ENCODE measurements at regions not wholly inside any gene's neighbourhood (a gene's known extent, or its start where the extent isn't known, plus 50 kb on each side); places are given as distances from the start of the nearest gene placed in this dataset.

- DNase-seq (ENCODE audit: low spot score): no peak
These were observed 222.3 kb downstream of the ETS1 start for GRCh38 chr11:128365044-128365443.

DNA sequence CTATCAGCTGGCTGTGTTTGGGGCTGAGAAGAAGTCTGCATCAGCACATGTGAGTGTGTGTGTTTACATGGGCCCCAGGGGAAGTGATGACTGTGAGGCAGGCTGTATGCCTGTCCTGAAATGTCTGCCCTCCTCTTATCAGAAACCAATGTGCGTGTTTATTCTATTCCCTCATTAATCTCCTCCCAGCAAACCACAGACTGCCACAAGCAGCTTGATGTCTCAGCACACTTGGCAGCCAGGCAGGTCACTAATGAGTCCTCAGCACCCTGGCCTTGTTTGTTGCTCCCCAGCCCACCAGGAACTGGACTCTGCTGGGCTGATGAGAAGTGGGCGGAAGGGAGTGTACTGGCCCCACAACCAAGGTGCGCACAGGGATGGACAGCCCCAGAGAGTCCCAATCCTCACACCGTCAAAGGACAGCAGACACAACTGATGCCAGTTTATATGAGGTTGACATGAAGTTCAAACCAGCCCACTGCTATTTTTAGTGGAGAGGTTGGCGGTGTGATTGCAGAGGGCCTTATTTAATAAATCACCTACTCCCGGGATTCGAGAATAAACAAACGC, 225.8 kb downstream of the ETS1 start:
- no peak for DNase-seq (ENCODE audit: low spot score)

DNA sequence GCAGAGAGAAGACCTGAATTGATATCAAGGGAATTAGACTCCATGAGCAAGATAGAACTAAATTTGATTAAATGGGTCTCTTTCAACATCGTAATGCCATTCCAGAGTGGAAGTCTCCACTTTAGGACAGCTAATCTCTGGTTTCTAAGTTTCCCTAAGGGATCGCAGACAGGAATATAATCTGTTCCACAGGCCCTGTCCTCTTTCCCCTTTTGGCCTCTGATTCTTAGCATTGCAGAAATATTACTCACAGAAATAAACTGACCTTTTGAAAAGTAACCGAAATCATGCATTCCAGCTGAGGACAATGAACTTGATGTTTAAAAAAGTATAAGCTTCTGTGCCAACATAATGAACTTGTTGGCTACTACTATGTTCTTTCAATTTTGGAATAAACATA, 227.8 kb downstream of the ETS1 start:
- DNase-seq (ENCODE audit: low spot score): no peak

DNA sequence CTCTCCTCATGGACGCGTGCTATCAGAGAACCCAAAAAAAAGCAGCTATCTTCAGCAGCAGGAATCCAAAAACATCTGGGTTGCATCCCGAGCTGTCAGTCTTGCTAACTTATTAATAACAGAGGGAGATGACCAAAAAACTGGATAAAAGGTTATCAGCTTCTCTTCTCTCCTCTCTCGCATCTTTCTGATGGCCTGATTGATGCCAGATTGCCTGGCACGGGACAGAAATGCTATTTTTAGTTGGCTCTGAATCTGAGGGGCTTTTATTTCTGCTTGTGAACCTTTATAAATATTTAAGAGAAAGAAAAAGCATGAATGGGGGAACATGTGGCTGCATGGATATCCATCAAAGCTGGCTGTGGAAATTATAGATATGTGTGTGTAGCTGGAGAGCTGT, 230.3 kb downstream of the ETS1 start:
- DNase-seq (ENCODE audit: low spot score): no peak

GRCh38 chr11:128355558-128355957, 231.8 kb downstream of the ETS1 start:
- DNase-seq (ENCODE audit: low spot score): no peak

- no peak for DNase-seq (ENCODE audit: low spot score)
These were observed 232.9 kb downstream of the ETS1 start for GRCh38 chr11:128354476-128354875.

GRCh38 chr11:128351168-128351567, 236.2 kb downstream of the ETS1 start:
- DNase-seq (ENCODE audit: low spot score): no peak

DNA sequence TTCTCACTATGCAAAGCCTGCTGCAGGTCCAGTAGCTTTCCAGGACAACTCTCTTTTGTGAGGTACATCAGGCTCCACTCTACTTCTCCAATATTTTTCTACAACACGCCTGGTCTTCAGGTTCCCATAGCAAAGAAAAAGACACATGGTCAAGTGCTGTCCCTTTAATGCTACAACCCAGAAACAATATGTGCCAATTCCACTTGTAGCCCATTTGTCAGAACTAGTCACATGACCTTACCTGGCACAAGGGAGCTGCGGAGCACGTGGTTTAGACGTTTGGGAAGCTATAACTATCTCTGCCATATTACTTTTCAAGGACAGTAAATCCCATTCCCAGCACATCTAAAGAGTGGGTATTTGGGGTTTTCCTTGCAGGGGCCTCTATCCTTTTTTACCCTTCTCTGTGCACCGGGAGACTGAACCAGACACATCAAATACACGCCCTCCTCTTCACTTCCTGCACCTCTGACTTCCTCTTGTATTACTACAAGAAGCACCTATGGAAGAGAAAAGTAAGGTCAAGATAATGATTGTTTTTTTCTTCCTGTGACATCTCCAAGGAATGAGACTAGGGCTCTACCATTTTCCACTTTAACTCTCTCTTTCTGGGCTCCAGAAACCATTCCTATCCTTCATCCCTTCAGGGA, 237.6 kb downstream of the ETS1 start:
- DNase-seq (ENCODE audit: low spot score): no peak

- DNase-seq (ENCODE audit: low spot score): no peak
These were observed 240.6 kb downstream of the ETS1 start for GRCh38 chr11:128346804-128347203.

GRCh38 chr11:128345316-128345715, 242.0 kb downstream of the ETS1 start:
- no peak for DNase-seq (ENCODE audit: low spot score)

DNA sequence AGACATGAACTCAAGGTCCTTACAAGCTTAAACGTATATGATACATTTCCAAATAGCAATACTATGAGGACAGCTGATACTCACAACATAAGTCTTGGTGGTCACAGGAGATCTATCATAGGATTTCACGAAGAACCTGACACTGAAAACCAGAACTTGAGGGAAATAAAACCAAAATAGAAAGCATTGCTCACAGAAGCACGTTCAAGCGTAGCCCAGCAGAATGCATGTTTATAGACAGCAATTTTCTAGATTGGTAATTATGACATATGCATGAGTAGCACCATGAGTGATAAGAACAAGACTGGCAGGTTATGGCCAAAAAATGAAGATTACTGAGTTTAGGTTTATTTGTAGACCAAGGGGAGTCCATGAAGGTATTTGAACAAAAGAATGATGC, 243.5 kb downstream of the ETS1 start:
- DNase-seq (ENCODE audit: low spot score): no peak

- DNase-seq (ENCODE audit: low spot score): no peak
These were observed 244.2 kb downstream of the ETS1 start for GRCh38 chr11:128343135-128343514.

DNA sequence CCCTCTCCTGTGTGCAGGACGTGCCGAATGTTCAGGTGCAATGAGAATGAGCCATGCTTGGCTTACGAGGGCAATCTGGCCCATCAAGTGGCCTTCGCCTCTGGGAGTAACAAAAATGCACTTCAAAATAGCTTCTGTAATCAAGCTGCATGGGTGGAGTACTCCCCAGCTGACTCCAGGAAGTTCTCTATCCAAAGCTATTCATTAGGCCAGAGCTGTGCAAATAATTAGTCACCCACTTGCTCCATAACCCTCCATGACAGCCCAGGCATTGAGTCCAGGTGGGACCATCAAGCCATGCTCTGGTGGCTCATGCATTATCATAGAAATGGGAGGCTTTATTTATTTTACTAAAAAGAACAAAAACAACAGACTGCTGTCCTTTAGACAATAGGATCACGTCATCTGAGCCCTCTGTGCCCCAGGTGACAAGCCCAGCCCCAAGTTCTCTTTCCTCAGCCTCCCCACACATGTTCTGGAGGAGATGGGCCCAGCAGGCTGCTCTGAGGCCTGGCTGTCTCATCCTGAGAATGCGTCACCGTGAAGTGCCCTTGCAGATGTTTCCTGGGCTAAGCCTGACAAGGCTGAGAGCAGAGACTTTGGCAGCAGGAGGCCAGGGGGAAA, 244.7 kb downstream of the ETS1 start:
- no peak for DNase-seq (ENCODE audit: low spot score)

GRCh38 chr11:128341280-128342248, 245.8 kb downstream of the ETS1 start:
- DNase-seq (ENCODE audit: low spot score): no peak

DNA sequence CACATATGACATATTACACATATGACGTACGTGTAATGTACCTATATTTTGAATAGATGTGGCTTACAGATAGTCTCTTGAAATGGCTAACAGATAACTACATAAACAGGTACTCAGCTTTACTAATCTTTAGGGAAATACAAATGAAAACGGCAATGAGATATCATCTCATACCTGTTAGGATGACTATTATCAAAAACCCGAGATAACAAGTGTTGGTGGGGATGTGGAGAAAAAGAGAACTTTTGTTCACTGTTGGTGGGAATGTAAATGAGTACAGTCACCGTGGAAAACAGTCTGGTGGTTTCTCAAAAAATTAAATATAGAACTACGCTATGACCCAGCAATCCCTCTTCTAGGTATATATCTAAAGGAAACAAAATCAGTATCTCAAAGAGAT, 247.6 kb downstream of the ETS1 start:
- DNase-seq (ENCODE audit: low spot score): no peak

DNA sequence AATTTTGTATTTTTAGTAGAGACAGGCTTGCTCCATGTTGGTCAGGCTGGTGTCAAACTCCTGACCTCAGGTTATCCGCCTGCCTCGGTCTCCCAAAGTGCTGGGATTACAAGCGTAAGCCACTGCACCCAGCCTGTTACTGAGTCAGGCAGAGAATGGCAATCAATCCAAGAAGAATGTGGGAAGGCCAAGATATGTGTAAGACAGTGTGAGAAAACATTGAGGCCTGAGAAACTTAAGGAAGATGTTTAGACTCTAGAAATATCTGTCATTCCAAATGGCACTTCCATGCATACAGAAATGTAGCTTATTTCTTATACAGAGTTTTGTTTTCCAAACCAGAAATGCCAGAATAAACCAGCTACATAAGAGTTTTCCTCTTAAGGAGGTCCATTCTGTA, 248.5 kb downstream of the ETS1 start:
- DNase-seq (ENCODE audit: low spot score): no peak

GRCh38 chr11:128336203-128336602, 251.2 kb downstream of the ETS1 start:
- no peak for DNase-seq (ENCODE audit: low spot score)

DNA sequence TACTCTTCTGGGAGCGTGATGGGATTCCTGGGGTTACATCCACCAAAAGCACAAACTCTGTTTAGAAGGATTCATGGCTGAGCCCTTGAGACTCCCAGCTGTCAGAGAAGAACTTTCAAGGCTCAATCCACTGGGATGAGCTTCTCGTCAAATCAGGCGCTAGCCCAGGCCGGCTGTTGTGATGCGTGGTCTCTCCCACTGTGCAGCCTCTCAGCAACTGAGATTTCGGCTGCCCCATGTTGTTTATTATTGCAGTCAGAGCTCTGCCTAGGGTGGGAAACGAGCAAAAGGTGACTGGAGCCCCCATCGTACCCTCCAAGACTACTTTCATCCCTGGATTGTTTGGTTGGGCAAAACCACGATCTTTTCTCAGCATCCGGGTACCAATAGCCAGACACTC, 251.6 kb downstream of the ETS1 start:
- no peak for DNase-seq (ENCODE audit: low spot score)

- DNase-seq (ENCODE audit: low spot score): no peak
These were observed 252.9 kb downstream of the ETS1 start for GRCh38 chr11:128334311-128335044.

DNA sequence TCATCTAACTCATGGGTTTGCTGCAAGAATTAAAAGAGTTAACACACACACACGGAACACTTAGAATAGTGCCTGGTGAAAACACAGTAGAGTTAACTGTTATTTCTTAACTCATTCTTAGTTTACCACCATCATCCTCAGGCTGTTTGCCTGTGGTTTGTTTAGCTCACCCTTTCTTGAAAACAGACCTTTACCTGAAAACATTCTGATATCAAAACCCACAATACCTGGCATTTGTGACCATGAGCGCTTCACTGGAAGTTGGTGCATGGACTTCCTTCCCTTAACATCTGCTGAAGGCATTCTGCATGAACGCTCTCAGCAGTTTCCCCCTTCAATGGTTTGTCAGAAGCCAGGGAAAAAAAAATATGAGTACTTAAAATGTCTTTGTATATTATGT, 256.0 kb downstream of the ETS1 start:
- DNase-seq (ENCODE audit: low spot score): no peak

DNA sequence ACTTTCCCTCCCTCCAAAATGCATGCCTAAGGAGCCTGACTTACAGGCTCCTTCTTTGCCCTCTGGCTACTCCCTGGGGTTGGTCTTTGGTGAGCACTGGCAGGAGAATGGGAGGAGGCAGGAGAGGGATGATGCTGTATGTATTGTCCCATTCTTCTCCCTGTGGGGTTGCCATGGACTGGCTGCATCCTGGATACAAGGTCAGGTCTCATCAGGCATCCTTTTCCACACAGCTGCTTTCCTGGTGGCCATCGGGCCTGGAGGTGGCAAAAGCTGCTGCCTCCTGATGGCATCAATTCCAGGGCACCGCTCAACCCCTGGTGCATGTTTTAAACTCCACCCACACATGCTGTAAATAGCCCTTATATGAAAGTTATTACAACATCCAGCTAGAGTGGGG, 257.2 kb downstream of the ETS1 start:
- DNase-seq (ENCODE audit: low spot score): no peak

GRCh38 chr11:128328955-128329551, 258.3 kb downstream of the ETS1 start:
- DNase-seq (ENCODE audit: low spot score): no peak
